ENCODE measurements at regions not wholly inside any gene's neighbourhood (a gene's known extent, or its start where the extent isn't known, plus 50 kb on each side); places are given as distances from the start of the nearest gene placed in this dataset.

- Histone ChIP-seq H3K4me2 (ENCODE audit: insufficient read depth in 1 of 2, low read depth in 2 of 2, low read length in 2 of 2) (no peak overlapping the region), H3K27ac (ENCODE audit: low read depth, low read length) (no peak overlapping the region), H2BK15ac (ENCODE audit: low read length) (no peak overlapping the region), H3K79me1 (ENCODE audit: low read depth, low read length) (no peaks in the 10 kb centered on the region), H3K4me3 (ENCODE audit: extremely low read depth in 1 of 4, insufficient read depth in 2 of 4, low read depth in 3 of 4, low read length in 4 of 4) (no peak overlapping the region), H2BK5ac (ENCODE audit: low read depth, low read length) (no peak overlapping the region), H3K27me3 (replicated peaks in 1 of 4; ENCODE audit: control insufficient read depth in 3 of 4, extremely low read depth in 1 of 4, insufficient read depth in 3 of 4, low read length in 3 of 4) (no peaks in the 10 kb centered on the region), H4K8ac (ENCODE audit: extremely low read depth, insufficient read depth, low read length) (no peak overlapping the region), H3K14ac (ENCODE audit: insufficient read length) (no peak overlapping the region), H3K4ac (replicated peaks; ENCODE audit: insufficient read length, low read depth, low read length) (no peak overlapping the region), H4K5ac (ENCODE audit: insufficient read length, low read depth, low read length) (no peak overlapping the region), H2AK5ac (ENCODE audit: low read depth, low read length) (no peak overlapping the region), H4K91ac (replicated peaks; ENCODE audit: insufficient read length, low read length) (no peak overlapping the region), H3K79me2 (ENCODE audit: control insufficient read depth in 1 of 2, insufficient read depth in 2 of 2, low read length in 2 of 2) (no peaks in the 10 kb centered on the region), H3K9ac (replicated peaks in 1 of 4; ENCODE audit: extremely low read depth in 1 of 4, low read depth in 3 of 4, low read length in 3 of 4) (no peak overlapping the region), H3K23me2 (ENCODE audit: low read depth, low read length) (no peaks in the 10 kb centered on the region), H3K56ac (replicated peaks; ENCODE audit: insufficient read length, low read depth, low read length) (no peak overlapping the region), H2BK20ac (ENCODE audit: low read length) (no peak overlapping the region), H2BK120ac (replicated peaks; ENCODE audit: low read depth, low read length) (no peak overlapping the region), H3K36me3 (ENCODE audit: control insufficient read depth in 2 of 4, insufficient read depth in 4 of 4, low read length in 3 of 4) (no peaks in the 10 kb centered on the region), H3K23ac (ENCODE audit: insufficient read length) (no peak overlapping the region), H3K18ac (ENCODE audit: extremely low read depth, low read length) (no peak overlapping the region), H2AFZ (ENCODE audit: low read length) (no peak overlapping the region), H3K4me1 (replicated peaks in 1 of 4; ENCODE audit: control insufficient read depth in 3 of 4, insufficient read depth in 4 of 4, low read length in 3 of 4) (no peaks in the 10 kb centered on the region; a peak in 1 of 7 replicates), H3K9me3 (ENCODE audit: insufficient read depth in 2 of 2, low read depth in 1 of 2, low read length in 1 of 2) (no peaks in the 10 kb centered on the region), H4K20me1 (replicated peaks in 1 of 2; ENCODE audit: control insufficient read depth in 1 of 2, insufficient read depth in 2 of 2, low read length in 2 of 2) (no peaks in the 10 kb centered on the region), H2BK12ac (ENCODE audit: low read depth, low read length) (no peak overlapping the region)
- WGBS, 2 experiments (ENCODE audit: extremely low coverage in 1 of 2, insufficient coverage in 1 of 2, insufficient read length in 1 of 2, insufficient replicate concordance in 2 of 2, low coverage in 1 of 2, low lambda C conversion rate in 2 of 2, missing lambda C conversion rate in 1 of 2) = 91% methylated on average over 2 of the region's 2 CpGs; no CpG with 5 or more reads in 1 of the 2 experiments
- ChIA-PET POLR2A (ENCODE audit: partially characterized antibody) (no interaction called here), CTCF (ENCODE audit: partially characterized antibody) (interaction anchor here (2.1 to 5.3 kb wide), 3 partner anchors 108 to 124 kb away, joined by 14 to 52 read pairs (median 30); no protein-coding TSS in a partner anchor)
- DNase-seq (ENCODE audit: low read depth in 1 of 2, low spot score in 2 of 2) (no peak), FAIRE-seq (no peak)
- no peak for TF ChIP-seq RAD21 (IDR thresholded peaks at IDR 0.05 in 1 of 2, conservative IDR thresholded peaks at IDR 0.05 in 1 of 2; ENCODE audit: low read depth in 2 of 2, low read length in 2 of 2)
- no peak for TF ChIP-seq ATF3 (IDR thresholded peaks at IDR 0.05; ENCODE audit: insufficient read depth, low read depth, low read length)
- TF ChIP-seq KDM1A (IDR thresholded peaks at IDR 0.05; ENCODE audit: borderline replicate concordance, low read length) = no peak
- TF ChIP-seq SIRT6 (IDR thresholded peaks at IDR 0.05; ENCODE audit: low read length) = no peak
- no peak for TF ChIP-seq SAP30 (IDR thresholded peaks at IDR 0.05; ENCODE audit: insufficient read depth, insufficient replicate concordance, low read length)
- TF ChIP-seq RNF2 (IDR thresholded peaks at IDR 0.05; ENCODE audit: borderline replicate concordance, low read depth, low read length, missing control alignments, poor library complexity, severe bottlenecking) = no peak
- TF ChIP-seq CTBP2 (IDR thresholded peaks at IDR 0.05; ENCODE audit: borderline replicate concordance, insufficient read depth, insufficient read length, low read length) = no peak
- no peak for TF ChIP-seq ATF2 (IDR thresholded peaks at IDR 0.05; ENCODE audit: low read length)
- TF ChIP-seq NANOG (IDR thresholded peaks at IDR 0.05; ENCODE audit: insufficient read depth, low read depth, low read length, poor library complexity, severe bottlenecking) = no peak
- no peak for TF ChIP-seq TEAD4 (IDR thresholded peaks at IDR 0.05; ENCODE audit: low read depth, low read length)
Measured at GRCh38 chr15:92800013-92800412, 100.1 kb upstream of the CHD2 start.
